Right lobe of liver (tissue), 4 donors: ENCODE measurements at regions not wholly inside any gene's neighbourhood (a gene's known extent, or its start where the extent isn't known, plus 50 kb on each side); places are given as distances from the start of the nearest gene placed in this dataset.

Source experiments
- POLR2A ChIP-seq: fragments of 450-650 bp; IDR thresholded peaks from one replicate; pipeline ENCODE4 v1.6.1; 2017; ENCODE audit warnings: antibody characterized with exemption, mild to moderate bottlenecking
- TF ChIP-seq, protein P1 (sequence below), 4 donors: fragments of 200-600 bp in 3 of 4; fragments of 450-650 bp in 1 of 4; IDR thresholded peaks; one replicate each; pipeline versions ENCODE4 v1.5.1 to v1.8.0; 2016 to 2022; ENCODE audit warnings: antibody characterized with exemption in 4 of 4, mild to moderate bottlenecking in 2 of 4
- donor health status: DM: no; HTN: no; CAD: no.
- donor health status: DM: no; HTN: no; CAD: no.
- donor health status: DM: no; HTN: yes; CAD: no.

- TF ChIP-seq, protein P1, sequence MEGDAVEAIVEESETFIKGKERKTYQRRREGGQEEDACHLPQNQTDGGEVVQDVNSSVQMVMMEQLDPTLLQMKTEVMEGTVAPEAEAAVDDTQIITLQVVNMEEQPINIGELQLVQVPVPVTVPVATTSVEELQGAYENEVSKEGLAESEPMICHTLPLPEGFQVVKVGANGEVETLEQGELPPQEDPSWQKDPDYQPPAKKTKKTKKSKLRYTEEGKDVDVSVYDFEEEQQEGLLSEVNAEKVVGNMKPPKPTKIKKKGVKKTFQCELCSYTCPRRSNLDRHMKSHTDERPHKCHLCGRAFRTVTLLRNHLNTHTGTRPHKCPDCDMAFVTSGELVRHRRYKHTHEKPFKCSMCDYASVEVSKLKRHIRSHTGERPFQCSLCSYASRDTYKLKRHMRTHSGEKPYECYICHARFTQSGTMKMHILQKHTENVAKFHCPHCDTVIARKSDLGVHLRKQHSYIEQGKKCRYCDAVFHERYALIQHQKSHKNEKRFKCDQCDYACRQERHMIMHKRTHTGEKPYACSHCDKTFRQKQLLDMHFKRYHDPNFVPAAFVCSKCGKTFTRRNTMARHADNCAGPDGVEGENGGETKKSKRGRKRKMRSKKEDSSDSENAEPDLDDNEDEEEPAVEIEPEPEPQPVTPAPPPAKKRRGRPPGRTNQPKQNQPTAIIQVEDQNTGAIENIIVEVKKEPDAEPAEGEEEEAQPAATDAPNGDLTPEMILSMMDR (IDR thresholded peaks at IDR 0.05) = peak; percentile 12 to 36 (median 32)
- no peak for TF ChIP-seq POLR2A
These were observed 104.2 kb upstream of the IPO5 start for GRCh38 chr13:97849305-97849704.
